IMR-90 (cell line): ENCODE measurements at regions not wholly inside any gene's neighbourhood (a gene's known extent, or its start where the extent isn't known, plus 50 kb on each side); places are given as distances from the start of the nearest gene placed in this dataset.

Source experiments
- ATAC-seq: fragments of 200-7000 bp; cut with Tn5 transposase; 2 replicates; pipeline ENCODE4 v1.9.1; 2020; ENCODE audit warnings: low read depth, mild to moderate bottlenecking, moderate library complexity
- BruUV-seq: library from RNA; stranded (reverse); fragments of 400-500 nt; replicated peaks from 2 replicates; lab custom pipeline; 2021; lab: Mats Ljungman, UMichigan
- CTCF ChIA-PET: fragments of 300-600 bp; formaldehyde crosslinking; extraction: SDS; loops from one replicate; lab custom pipeline; 2021; ENCODE audit warnings: antibody characterized with exemption; lab: Yijun Ruan, JAX
- POLR2A ChIA-PET: fragments of 300-600 bp; sonication (Branson Sonifier 250); formaldehyde crosslinking; loops from one replicate; lab custom pipeline; 2022; ENCODE audit warnings: antibody characterized with exemption; ENCODE audit not compliant: unreplicated experiment; lab: Charles Lee
- DNase-seq: peaks from one replicate; pipeline ENCODE4 v3.0.0; 2013
- H2AFZ ChIP-seq: replicated peaks from 2 replicates; pipeline ENCODE3; 2013; ENCODE audit warnings: low read length, mild to moderate bottlenecking; ENCODE audit not compliant: poor library complexity
- H2AK5ac ChIP-seq: 2 replicates; pipeline ENCODE4 v1.6.1; 2013; ENCODE audit warnings: low read depth, low read length, inconsistent platforms
- H2AK9ac ChIP-seq: replicated peaks from 2 replicates; pipeline ENCODE3; 2013; ENCODE audit warnings: mild to moderate bottlenecking, low read depth, low read length, moderate library complexity; ENCODE audit not compliant: poor library complexity
- H2BK120ac ChIP-seq: 2 replicates; pipeline ENCODE4 v1.6.1; 2013; ENCODE audit warnings: low read depth, low read length, inconsistent platforms
- H2BK15ac ChIP-seq: 3 replicates; pipeline ENCODE4 v1.6.1; 2013; ENCODE audit warnings: low read depth, low read length, inconsistent platforms
- H2BK20ac ChIP-seq: 2 replicates; pipeline ENCODE4 v1.6.1; 2013; ENCODE audit warnings: low read depth, mild to moderate bottlenecking, inconsistent platforms, low read length, moderate library complexity
- H2BK5ac ChIP-seq: 2 replicates; pipeline ENCODE4 v1.6.1; 2013; ENCODE audit warnings: mild to moderate bottlenecking, low read depth, low read length, inconsistent platforms; ENCODE audit not compliant: poor library complexity, severe bottlenecking
- H3K14ac ChIP-seq: replicated peaks from 2 replicates; pipeline ENCODE4 v1.6.1; 2013; ENCODE audit warnings: low read depth, low read length, inconsistent platforms
- H3K18ac ChIP-seq: 2 replicates; pipeline ENCODE4 v1.6.1; 2013; ENCODE audit warnings: low read depth, low read length, control low read depth
- H3K23ac ChIP-seq: 2 replicates; pipeline ENCODE4 v1.6.1; 2013; ENCODE audit warnings: low read depth, low read length, inconsistent platforms
- H3K27ac ChIP-seq: 2 replicates; pipeline ENCODE4 v1.5.1; 2013; ENCODE audit warnings: mild to moderate bottlenecking, control low read depth, low read length; ENCODE audit not compliant: insufficient read depth
- H3K27me3 ChIP-seq: 2 replicates; pipeline ENCODE4 v1.6.1; 2013; ENCODE audit warnings: low read length; ENCODE audit not compliant: control insufficient read depth, insufficient read depth
- H3K36me3 ChIP-seq: 2 replicates; pipeline ENCODE4 v1.6.1; 2013; ENCODE audit warnings: low read length, mixed read lengths; ENCODE audit not compliant: control insufficient read depth, insufficient read depth
- H3K4ac ChIP-seq: 2 replicates; pipeline ENCODE4 v1.6.1; 2013; ENCODE audit warnings: low read depth, low read length, inconsistent platforms
- H3K4me1 ChIP-seq: 2 replicates; pipeline ENCODE4 v1.6.1; 2013; ENCODE audit warnings: low read length, mixed read lengths; ENCODE audit not compliant: control insufficient read depth, insufficient read depth
- H3K4me2 ChIP-seq: 2 replicates; pipeline ENCODE4 v1.6.1; 2013; ENCODE audit warnings: low read depth, mild to moderate bottlenecking, control low read depth, low read length, moderate library complexity
- H3K4me3 ChIP-seq: 2 replicates; pipeline ENCODE4 v1.5.1; 2013; ENCODE audit warnings: low read depth, mild to moderate bottlenecking, control low read depth, low read length, moderate library complexity; ENCODE audit not compliant: insufficient read depth
- H3K56ac ChIP-seq: 2 replicates; pipeline ENCODE4 v1.6.1; 2013; ENCODE audit warnings: low read length, inconsistent platforms; ENCODE audit not compliant: insufficient read depth; ENCODE audit errors: extremely low read depth
- H3K79me1 ChIP-seq, 2 experiments: 2 replicates each; pipeline ENCODE4 v1.6.1; 2013; ENCODE audit warnings: low read length in 2 of 2, inconsistent platforms in 1 of 2, low read depth in 1 of 2
- H3K9ac ChIP-seq: 2 replicates; pipeline ENCODE4 v1.6.1; 2013; ENCODE audit warnings: low read depth, low read length, control low read depth
- H3K9me1 ChIP-seq: 2 replicates; pipeline ENCODE4 v1.6.1; 2013; ENCODE audit warnings: low read length, inconsistent platforms; ENCODE audit not compliant: insufficient read depth
- H3K9me3 ChIP-seq: 2 replicates; pipeline ENCODE4 v1.6.1; 2013; ENCODE audit warnings: low read length; ENCODE audit not compliant: control insufficient read depth, insufficient read depth
- H4K20me1 ChIP-seq: 2 replicates; pipeline ENCODE4 v1.6.1; 2013; ENCODE audit warnings: low read length, inconsistent platforms; ENCODE audit not compliant: insufficient read depth
- H4K5ac ChIP-seq: 2 replicates; pipeline ENCODE4 v1.6.1; 2013; ENCODE audit warnings: mild to moderate bottlenecking, low read depth, low read length, control low read depth
- H4K8ac ChIP-seq, 2 experiments: 2 replicates each; pipeline ENCODE4 v1.6.1; 2013; ENCODE audit warnings: low read depth in 2 of 2, low read length in 2 of 2, control low read depth in 1 of 2, inconsistent platforms in 1 of 2
- H4K91ac ChIP-seq: 2 replicates; pipeline ENCODE4 v1.6.1; 2013; ENCODE audit warnings: low read depth, low read length, inconsistent platforms; ENCODE audit not compliant: insufficient read depth
- CEBPB ChIP-seq: IDR thresholded peaks from 2 replicates; pipeline ENCODE4 v1.6.1; 2012; ENCODE audit warnings: low read depth, low read length, improper control_type of control experiment
- WGBS, 2 experiments: methylation state at CpG; one replicate each; pipeline versions ENCODE4 v1.1.5 to v1.1.7; 2013; ENCODE audit warnings: missing lambda C conversion rate in 2 of 2; ENCODE audit not compliant: insufficient read length in 1 of 2; ENCODE audit errors: extremely low coverage in 2 of 2; 5-methylcytosine and 5-hydroxymethylcytosine counted together
- dilution Hi-C: fragments of 300-500 bp; cut with HindIII; formaldehyde crosslinking; loops from one replicate; pipeline ENCODE4 v1.14.3; 2018; ENCODE audit warnings: low sequenced_read_pairs; ENCODE audit not compliant: unreplicated experiment
- in situ Hi-C: fragments of 300-500 bp; cut with MboI; formaldehyde crosslinking; loops from 3 replicates; pipeline ENCODE4 v1.14.3; 2019; ENCODE audit warnings: low sequenced_read_pairs, inconsistent platforms, mixed read lengths
- intact Hi-C: fragments of 100-400 bp; cut with micrococcal nuclease; formaldehyde crosslinking; loops from 2 replicates; pipeline ENCODE4 v1.10.0; 2022

GRCh38 chr5:75843319-75843718 lies 126.1 kb upstream of the POC5 start:
- H2AK5ac ChIP-seq = no peak overlapping the region
- H3K23ac ChIP-seq = no peak overlapping the region
- H4K20me1 ChIP-seq = no peaks in the 10 kb centered on the region
- no peak overlapping the region for H2BK20ac ChIP-seq
- H2AFZ ChIP-seq = no peak overlapping the region
- no peak overlapping the region for H2BK15ac ChIP-seq
- no peak for DNase-seq
- no peaks in the 10 kb centered on the region for H3K4me1 ChIP-seq
- no peaks in the 10 kb centered on the region for H3K27me3 ChIP-seq
- intact Hi-C loops (no loop called here), in situ Hi-C loops (no loop called here), dilution Hi-C loops (no loop called here)
- no peak for TF ChIP-seq CEBPB
- 60% methylated on average over 1 of the region's 4 CpGs; no CpG with 5 or more reads in 1 of the 2 experiments for WGBS, 2 experiments
- H3K4ac ChIP-seq = no peak overlapping the region
- no peak overlapping the region for H3K9ac ChIP-seq
- no peaks in the 10 kb centered on the region for H3K79me1 ChIP-seq
- no TSS peak for BruUV-seq
- no peaks in the 10 kb centered on the region for H3K36me3 ChIP-seq
- no peak overlapping the region for H2BK120ac ChIP-seq
- peaks cover 5% of the 10 kb centered on the region; the same call in 1 of the 2 replicates for H3K9me3 ChIP-seq
- no peak overlapping the region for H3K18ac ChIP-seq
- no peak overlapping the region for H4K91ac ChIP-seq
- ChIA-PET POLR2A (no interaction called here), CTCF (no interaction called here)
- H3K56ac ChIP-seq = no peak overlapping the region
- H3K9me1 ChIP-seq = no peaks in the 10 kb centered on the region
- no peak overlapping the region for H4K5ac ChIP-seq
- no peak overlapping the region for H3K14ac ChIP-seq
- H3K4me3 ChIP-seq = no peak overlapping the region
- H2AK9ac ChIP-seq = no peak overlapping the region
- ATAC-seq = no peak
- no peak overlapping the region for H4K8ac ChIP-seq
- H2BK5ac ChIP-seq = no peak overlapping the region
- H3K27ac ChIP-seq = no peak overlapping the region
- H3K4me2 ChIP-seq = no peak overlapping the region
